CD14-positive monocyte (primary cell): ENCODE measurements at regions not wholly inside any gene's neighbourhood (a gene's known extent, or its start where the extent isn't known, plus 50 kb on each side); places are given as distances from the start of the nearest gene placed in this dataset.

Experiments
- DNase-seq, 3 donors: peaks; one replicate each; pipeline ENCODE4 v3.0.0-alpha.2; 2011 to 2022
- H2AFZ ChIP-seq: 2 replicates; pipeline ENCODE4 v1.6.0; 2012; ENCODE audit warnings: mild to moderate bottlenecking, low read depth, low read length, inconsistent platforms; ENCODE audit not compliant: insufficient read depth, poor library complexity, severe bottlenecking
- H3K27ac ChIP-seq, 2 donors: 1 replicate in 1 of 2; 2 replicates in 1 of 2; pipeline ENCODE4 v1.5.1; 2012 to 2013; ENCODE audit warnings: low read length in 2 of 2, control low read depth in 1 of 2, inconsistent platforms in 1 of 2, low read depth in 1 of 2, mild to moderate bottlenecking in 1 of 2
- H3K27me3 ChIP-seq, 2 donors: one replicate each; pipeline versions ENCODE4 v1.6.0 to v1.6.1; 2011 to 2013; ENCODE audit warnings: low read length in 2 of 2; ENCODE audit not compliant: control insufficient read depth in 2 of 2, insufficient read depth in 2 of 2
- H3K36me3 ChIP-seq, 2 donors: replicated peaks in 1 of 2; 1 replicate in 1 of 2; 2 replicates in 1 of 2; pipeline versions ENCODE4 v1.5.1 to v1.6.1; 2012 to 2013; ENCODE audit warnings: low read length in 2 of 2, control low read depth in 1 of 2, inconsistent platforms in 1 of 2, mild to moderate bottlenecking in 1 of 2; ENCODE audit not compliant: insufficient read depth in 2 of 2, control insufficient read depth in 1 of 2
- H3K4me1 ChIP-seq, 2 donors: 1 replicate in 1 of 2; 2 replicates in 1 of 2; pipeline versions ENCODE4 v1.5.1 to v1.6.1; 2012 to 2013; ENCODE audit warnings: low read length in 2 of 2, control low read depth in 1 of 2, inconsistent platforms in 1 of 2, mild to moderate bottlenecking in 1 of 2, moderate library complexity in 1 of 2; ENCODE audit not compliant: insufficient read depth in 2 of 2, control insufficient read depth in 1 of 2
- H3K4me2 ChIP-seq: replicated peaks from 2 replicates; pipeline ENCODE3; 2012; ENCODE audit warnings: low read length, moderate library complexity, mild to moderate bottlenecking; ENCODE audit not compliant: poor library complexity, severe bottlenecking; ENCODE audit errors: extremely low read depth
- H3K4me3 ChIP-seq, 3 experiments: fragments of 200-600 bp in 1 of 3; sonication (generic) in 1 of 3; replicated peaks in 1 of 3; 1 replicate in 2 of 3; 2 replicates in 1 of 3; pipeline ENCODE4 v1.5.1; 2011 to 2013; ENCODE audit warnings: low read length in 3 of 3, mild to moderate bottlenecking in 3 of 3, control low read depth in 2 of 3, low read depth in 2 of 3, inconsistent platforms in 1 of 3, moderate library complexity in 1 of 3
- H3K79me2 ChIP-seq: 2 replicates; pipeline ENCODE4 v1.6.0; 2012; ENCODE audit warnings: mild to moderate bottlenecking, control low read depth, inconsistent platforms, low read length, moderate library complexity; ENCODE audit not compliant: insufficient read depth
- H3K9ac ChIP-seq: 2 replicates; pipeline ENCODE4 v1.6.0; 2017; ENCODE audit warnings: low read length, mild to moderate bottlenecking; ENCODE audit not compliant: insufficient read depth, poor library complexity, severe bottlenecking
- H3K9me3 ChIP-seq, 2 donors: replicated peaks in 1 of 2; 1 replicate in 1 of 2; 2 replicates in 1 of 2; pipeline versions ENCODE4 v1.5.1 to v1.6.1; 2012 to 2013; ENCODE audit warnings: low read length in 2 of 2, control low read depth in 1 of 2; ENCODE audit not compliant: control insufficient read depth in 1 of 2, insufficient read depth in 1 of 2
- H4K20me1 ChIP-seq: 2 replicates; pipeline ENCODE4 v1.6.0; 2012; ENCODE audit warnings: mild to moderate bottlenecking, low read length, control low read depth, moderate library complexity; ENCODE audit not compliant: insufficient read depth
- H3K27ac Mint-ChIP-seq, 7 donors: one replicate each; pipeline ENCODE4 v1.8.0; 2020; ENCODE audit warnings: mild to moderate bottlenecking in 7 of 7, mixed read lengths in 7 of 7, moderate library complexity in 6 of 7, inconsistent platforms in 2 of 7
- H3K27me3 Mint-ChIP-seq, 3 donors: one replicate each; pipeline ENCODE4 v1.8.0; 2021 to 2022; ENCODE audit warnings: low read depth in 3 of 3, mild to moderate bottlenecking in 3 of 3, mixed read lengths in 3 of 3, moderate library complexity in 3 of 3, inconsistent platforms in 1 of 3
- H3K36me3 Mint-ChIP-seq, 2 donors: one replicate each; pipeline ENCODE4 v1.8.0; 2020; ENCODE audit warnings: mixed read lengths in 2 of 2, inconsistent platforms in 1 of 2, mild to moderate bottlenecking in 1 of 2
- H3K4me1 Mint-ChIP-seq: one replicate; pipeline ENCODE4 v1.8.0; 2020; ENCODE audit warnings: mild to moderate bottlenecking, mixed read lengths
- H3K4me3 Mint-ChIP-seq, 2 donors: one replicate each; pipeline ENCODE4 v1.8.0; 2020; ENCODE audit warnings: mild to moderate bottlenecking in 2 of 2, mixed read lengths in 2 of 2, moderate library complexity in 1 of 2
- H3K9me3 Mint-ChIP-seq, 7 donors: one replicate each; pipeline ENCODE4 v1.8.0; 2020 to 2022; ENCODE audit warnings: mixed read lengths in 7 of 7, mild to moderate bottlenecking in 6 of 7, moderate library complexity in 6 of 7, inconsistent platforms in 2 of 7
- WGBS: methylation state at CpG from one replicate; pipeline ENCODE4 v1.1.5; 2013; ENCODE audit warnings: missing lambda C conversion rate; ENCODE audit not compliant: insufficient coverage; 5-methylcytosine and 5-hydroxymethylcytosine counted together
- intact Hi-C, 2 donors: fragments of 100-400 bp; cut with micrococcal nuclease; formaldehyde crosslinking; loops; one replicate each; pipeline versions ENCODE4 v1.15.0 to v1.15.1; 2023
- TF ChIP-seq, protein P1 (sequence below): fragments of 200-600 bp; IDR thresholded peaks from one replicate; pipeline ENCODE4 v1.8.0; 2022; ENCODE audit warnings: antibody characterized with exemption, mild to moderate bottlenecking

DNA sequence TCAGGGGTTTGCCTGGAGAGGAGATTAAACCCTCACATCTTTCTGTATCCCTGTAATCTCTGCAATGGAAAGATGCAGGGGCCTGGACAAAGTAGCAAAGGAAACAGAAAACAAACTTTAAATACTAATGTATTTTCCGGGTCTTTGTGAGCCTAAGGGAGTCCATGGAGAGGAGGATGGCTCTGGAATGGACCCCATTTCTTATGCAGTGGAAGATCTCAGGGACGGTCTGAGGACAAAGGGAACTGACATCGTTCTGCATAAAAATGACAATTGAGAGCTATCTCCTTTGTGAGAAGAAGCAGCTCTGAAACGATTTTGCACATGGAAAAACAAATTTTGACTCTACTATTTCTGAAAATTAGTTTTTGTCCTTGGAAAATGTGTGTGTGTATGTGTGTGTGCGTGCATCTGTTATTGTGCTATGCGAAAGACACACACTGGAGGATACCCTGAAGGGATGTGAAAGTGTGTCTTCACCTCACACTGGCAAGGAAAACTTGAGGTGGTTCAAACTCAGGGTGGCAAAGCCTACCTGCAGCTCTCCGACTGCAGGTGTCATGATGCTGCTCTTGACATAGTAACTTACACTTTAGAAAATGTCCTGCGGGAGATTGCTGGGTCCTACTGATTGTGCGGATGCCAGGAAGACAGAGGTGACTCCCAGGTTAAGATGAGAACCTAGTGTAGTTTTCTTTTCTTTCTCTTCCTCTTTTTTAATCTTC is 126.4 kb upstream of the JADE1 start:
- no peak overlapping the region for H3K27ac ChIP-seq
- peaks cover 3 to 17% (median 6%) of the 10 kb centered on the region in 7 donors for H3K9me3 Mint-ChIP-seq
- H3K4me2 ChIP-seq, result no peak overlapping the region
- H3K27me3 ChIP-seq, result no peaks in the 10 kb centered on the region
- TF ChIP-seq, protein P1, sequence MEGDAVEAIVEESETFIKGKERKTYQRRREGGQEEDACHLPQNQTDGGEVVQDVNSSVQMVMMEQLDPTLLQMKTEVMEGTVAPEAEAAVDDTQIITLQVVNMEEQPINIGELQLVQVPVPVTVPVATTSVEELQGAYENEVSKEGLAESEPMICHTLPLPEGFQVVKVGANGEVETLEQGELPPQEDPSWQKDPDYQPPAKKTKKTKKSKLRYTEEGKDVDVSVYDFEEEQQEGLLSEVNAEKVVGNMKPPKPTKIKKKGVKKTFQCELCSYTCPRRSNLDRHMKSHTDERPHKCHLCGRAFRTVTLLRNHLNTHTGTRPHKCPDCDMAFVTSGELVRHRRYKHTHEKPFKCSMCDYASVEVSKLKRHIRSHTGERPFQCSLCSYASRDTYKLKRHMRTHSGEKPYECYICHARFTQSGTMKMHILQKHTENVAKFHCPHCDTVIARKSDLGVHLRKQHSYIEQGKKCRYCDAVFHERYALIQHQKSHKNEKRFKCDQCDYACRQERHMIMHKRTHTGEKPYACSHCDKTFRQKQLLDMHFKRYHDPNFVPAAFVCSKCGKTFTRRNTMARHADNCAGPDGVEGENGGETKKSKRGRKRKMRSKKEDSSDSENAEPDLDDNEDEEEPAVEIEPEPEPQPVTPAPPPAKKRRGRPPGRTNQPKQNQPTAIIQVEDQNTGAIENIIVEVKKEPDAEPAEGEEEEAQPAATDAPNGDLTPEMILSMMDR, result no peak
- no peaks in the 10 kb centered on the region for H4K20me1 ChIP-seq
- no peaks in the 10 kb centered on the region for H3K36me3 ChIP-seq
- peaks cover 0 to 6% (median 3%) of the 10 kb centered on the region in 3 donors for H3K27me3 Mint-ChIP-seq
- H3K4me1 ChIP-seq, result no peaks in the 10 kb centered on the region
- H3K4me3 Mint-ChIP-seq, result no peak overlapping the region
- H3K9ac ChIP-seq, result no peak overlapping the region
- H2AFZ ChIP-seq, result no peak overlapping the region
- intact Hi-C loops, result no loop called here
- H3K36me3 Mint-ChIP-seq, result no peaks in the 10 kb centered on the region
- no peak overlapping the region for H3K4me3 ChIP-seq
- H3K4me1 Mint-ChIP-seq, result no peaks in the 10 kb centered on the region
- no peak overlapping the region for H3K27ac Mint-ChIP-seq
- H3K79me2 ChIP-seq, result no peaks in the 10 kb centered on the region
- WGBS, result 90% methylated on average over 3 of the region's 9 CpGs
- peaks cover 0 to 5% of the 10 kb centered on the region in 2 donors for H3K9me3 ChIP-seq
- no peak for DNase-seq

- Mint-ChIP-seq H3K27me3 (peaks cover 0 to 2% (median 0%) of the 10 kb centered on the region in 3 donors), H3K4me3 (no peak overlapping the region), H3K27ac (no peak overlapping the region), H3K4me1 (no peaks in the 10 kb centered on the region), H3K9me3 (peaks cover 0 to 20% (median 2%) of the 10 kb centered on the region in 7 donors), H3K36me3 (no peaks in the 10 kb centered on the region)
- Histone ChIP-seq H3K9me3 (peaks cover 0 to 14% of the 10 kb centered on the region in 2 donors), H3K36me3 (no peaks in the 10 kb centered on the region), H3K27me3 (no peaks in the 10 kb centered on the region), H3K4me2 (no peak overlapping the region), H3K27ac (no peak overlapping the region), H3K4me3 (no peak overlapping the region), H3K9ac (no peak overlapping the region), H3K4me1 (no peaks in the 10 kb centered on the region), H2AFZ (no peak overlapping the region), H3K79me2 (no peaks in the 10 kb centered on the region), H4K20me1 (no peaks in the 10 kb centered on the region)
- no peak for DNase-seq
- intact Hi-C loops, result no loop called here
- WGBS, result no CpG with 5 or more reads among the region's 1 CpG
- TF ChIP-seq, protein P1, result no peak
Observed at GRCh38 chr4:128676095-128676494, 133.4 kb upstream of the JADE1 start.
